ENCODE measurements at regions not wholly inside any gene's neighbourhood (a gene's known extent, or its start where the extent isn't known, plus 50 kb on each side); places are given as distances from the start of the nearest gene placed in this dataset.

- CTCF ChIA-PET = interaction anchor here (1.0 kb wide), 1 partner anchor 15 kb away, joined by 3 read pairs; no protein-coding TSS in a partner anchor
- no peak for DNase-seq (ENCODE audit: extremely low spot score)
- no peak for TF ChIP-seq CTCF (IDR thresholded peaks at IDR 0.05; ENCODE audit: control extremely low read depth, extremely low read depth, low read depth, missing control alignments)
- POLR2A ChIA-PET = no interaction called here
These were observed 524.8 kb downstream of the CSNK1G3 start for GRCh38 chr5:124036786-124037185.

GRCh38 chr5:124034963-124035362, 523.0 kb downstream of the CSNK1G3 start:
- TF ChIP-seq CTCF (IDR thresholded peaks at IDR 0.05; ENCODE audit: control extremely low read depth, extremely low read depth, low read depth, missing control alignments) = no peak
- peak; percentile 43 for DNase-seq (ENCODE audit: extremely low spot score)
- CTCF ChIA-PET = no interaction called here
- POLR2A ChIA-PET = no interaction called here

DNA sequence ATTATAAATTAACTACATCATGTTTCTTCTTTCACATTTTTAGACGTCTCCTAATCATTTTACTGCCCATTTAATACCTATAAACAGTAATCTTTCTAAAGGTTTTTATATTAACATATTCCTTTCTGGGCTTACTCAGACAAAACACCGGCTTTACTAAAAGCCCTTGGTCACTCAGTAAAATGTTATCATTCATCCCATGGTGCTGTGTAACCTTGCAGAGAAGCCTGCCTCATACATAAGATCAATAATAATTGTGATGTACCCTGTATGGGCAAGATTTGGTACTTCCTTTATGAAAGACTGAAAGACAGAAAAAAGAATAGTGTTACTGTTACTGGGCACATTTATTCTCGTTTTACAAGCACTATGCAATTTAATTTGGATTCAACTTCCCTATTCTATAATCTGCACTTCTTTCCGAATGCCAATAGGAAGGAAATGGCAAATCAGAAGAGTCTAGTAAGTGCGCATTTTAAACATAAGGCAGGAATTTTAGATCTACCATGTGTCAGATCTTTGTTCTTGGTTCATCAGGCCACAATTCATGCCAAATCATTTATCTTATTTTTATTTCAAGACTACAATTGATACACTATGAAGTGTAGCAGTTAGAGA, 522.2 kb downstream of the CSNK1G3 start:
- no peak for DNase-seq (ENCODE audit: extremely low spot score)
- CTCF ChIA-PET = no interaction called here
- POLR2A ChIA-PET = no interaction called here
- TF ChIP-seq CTCF (IDR thresholded peaks at IDR 0.05; ENCODE audit: control extremely low read depth, extremely low read depth, low read depth, missing control alignments) = no peak

- ChIA-PET CTCF (no interaction called here), POLR2A (no interaction called here)
- DNase-seq (ENCODE audit: extremely low spot score) = no peak
- TF ChIP-seq CTCF (IDR thresholded peaks at IDR 0.05; ENCODE audit: control extremely low read depth, extremely low read depth, low read depth, missing control alignments) = no peak
These were observed 518.1 kb downstream of the CSNK1G3 start for GRCh38 chr5:124030043-124030491.

DNA sequence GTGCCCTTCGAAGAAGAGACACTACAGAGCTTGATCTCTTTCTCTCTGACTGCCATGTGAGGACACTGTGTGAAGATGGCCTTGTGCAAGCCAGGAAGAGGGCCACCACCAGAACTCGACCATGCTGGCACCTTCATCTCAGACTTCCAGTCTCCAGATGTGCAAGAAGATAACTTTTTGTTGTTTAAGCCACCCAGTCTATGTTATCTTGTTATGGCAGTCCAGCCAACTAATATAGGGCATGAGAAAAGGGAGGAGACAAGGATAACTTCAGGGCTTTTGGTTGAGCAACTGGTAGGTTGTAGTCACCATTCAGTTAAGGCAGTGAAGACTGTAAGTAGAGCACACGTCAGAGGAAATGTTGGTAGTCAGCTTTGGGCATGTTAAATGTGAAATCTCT, 515.5 kb downstream of the CSNK1G3 start:
- no peak for TF ChIP-seq CTCF (IDR thresholded peaks at IDR 0.05; ENCODE audit: control extremely low read depth, extremely low read depth, low read depth, missing control alignments)
- no peak for DNase-seq (ENCODE audit: extremely low spot score)
- CTCF ChIA-PET = no interaction called here
- POLR2A ChIA-PET = no interaction called here

- CTCF ChIA-PET = no interaction called here
- no peak for DNase-seq (ENCODE audit: extremely low spot score)
- POLR2A ChIA-PET = no interaction called here
- TF ChIP-seq CTCF (IDR thresholded peaks at IDR 0.05; ENCODE audit: control extremely low read depth, extremely low read depth, low read depth, missing control alignments) = no peak
These were observed 513.4 kb downstream of the CSNK1G3 start for GRCh38 chr5:124025306-124025845.
